MM.1S (cell line): ENCODE measurements at regions not wholly inside any gene's neighbourhood (a gene's known extent, or its start where the extent isn't known, plus 50 kb on each side); places are given as distances from the start of the nearest gene placed in this dataset.

Experiments used
- DNase-seq: peaks from one replicate; pipeline ENCODE4 v3.0.0-alpha.2; 2015
- H2AFZ ChIP-seq: fragments of 300-600 bp; sonication (generic); 2 replicates; pipeline ENCODE4 v1.6.0; 2016; ENCODE audit warnings: antibody characterized with exemption, low read length
- H3F3A ChIP-seq: fragments of 300-600 bp; sonication (generic); 2 replicates; pipeline ENCODE4 v1.6.1; 2016; ENCODE audit warnings: mild to moderate bottlenecking, antibody characterized with exemption, low read length, moderate library complexity, mixed read lengths; ENCODE audit not compliant: insufficient read depth
- H3K27ac ChIP-seq: fragments of 300-600 bp; sonication (generic); 2 replicates; pipeline ENCODE4 v1.5.1; 2016; ENCODE audit warnings: mild to moderate bottlenecking, low read length
- H3K27me3 ChIP-seq: fragments of 300-600 bp; sonication (generic); replicated peaks from 2 replicates; pipeline ENCODE4 v1.6.0; 2016; ENCODE audit warnings: low read length; ENCODE audit not compliant: insufficient read depth
- H3K36me3 ChIP-seq: fragments of 300-600 bp; sonication (generic); replicated peaks from 2 replicates; pipeline ENCODE4 v1.6.1; 2016; ENCODE audit warnings: mild to moderate bottlenecking, low read length, mixed read lengths; ENCODE audit not compliant: insufficient read depth
- H3K4me1 ChIP-seq: fragments of 300-600 bp; sonication (generic); 2 replicates; pipeline ENCODE4 v1.6.1; 2016; ENCODE audit warnings: low read length, mixed read lengths
- H3K4me2 ChIP-seq: fragments of 300-600 bp; sonication (generic); 2 replicates; pipeline ENCODE4 v1.6.0; 2016; ENCODE audit warnings: low read depth, low read length
- H3K4me3 ChIP-seq: fragments of 300-600 bp; sonication (generic); 2 replicates; pipeline ENCODE4 v1.5.1; 2016; ENCODE audit warnings: low read length, mixed read lengths
- H3K79me2 ChIP-seq: fragments of 300-600 bp; sonication (generic); 2 replicates; pipeline ENCODE4 v1.6.1; 2016; ENCODE audit warnings: mixed run types, low read length, mixed read lengths
- H3K9ac ChIP-seq: fragments of 300-600 bp; sonication (generic); 2 replicates; pipeline ENCODE4 v1.6.1; 2016; ENCODE audit warnings: low read length, mixed read lengths
- H3K9me2 ChIP-seq: fragments of 300-600 bp; sonication (generic); replicated peaks from 2 replicates; pipeline ENCODE4 v1.6.1; 2016; ENCODE audit warnings: mild to moderate bottlenecking, low read length, mixed read lengths; ENCODE audit not compliant: insufficient read depth
- H3K9me3 ChIP-seq: fragments of 300-600 bp; sonication (generic); replicated peaks from 2 replicates; pipeline ENCODE4 v1.6.1; 2016; ENCODE audit warnings: mild to moderate bottlenecking, low read length, mixed read lengths; ENCODE audit not compliant: insufficient read depth
- H4K20me1 ChIP-seq: fragments of 300-600 bp; sonication (generic); 2 replicates; pipeline ENCODE4 v1.6.1; 2016; ENCODE audit warnings: mild to moderate bottlenecking, low read length, moderate library complexity, mixed read lengths; ENCODE audit not compliant: insufficient read depth
- EZH2 ChIP-seq: fragments of 300-600 bp; sonication (generic); optimal IDR thresholded peaks from 2 replicates; pipeline ENCODE3; 2017; ENCODE audit warnings: low read depth, mild to moderate bottlenecking, antibody characterized with exemption, low read length, mixed read lengths
- EZH2phosphoT487 ChIP-seq: fragments of 300-600 bp; sonication (generic); IDR thresholded peaks from 2 replicates; pipeline ENCODE4 v1.6.1; 2018; ENCODE audit warnings: antibody characterized with exemption, low read length
- TF ChIP-seq, protein P1 (sequence below): fragments of 300-600 bp; sonication (generic); IDR thresholded peaks from 2 replicates; pipeline ENCODE4 v1.5.1; 2016; ENCODE audit warnings: antibody characterized with exemption, low read length, mixed read lengths

DNA sequence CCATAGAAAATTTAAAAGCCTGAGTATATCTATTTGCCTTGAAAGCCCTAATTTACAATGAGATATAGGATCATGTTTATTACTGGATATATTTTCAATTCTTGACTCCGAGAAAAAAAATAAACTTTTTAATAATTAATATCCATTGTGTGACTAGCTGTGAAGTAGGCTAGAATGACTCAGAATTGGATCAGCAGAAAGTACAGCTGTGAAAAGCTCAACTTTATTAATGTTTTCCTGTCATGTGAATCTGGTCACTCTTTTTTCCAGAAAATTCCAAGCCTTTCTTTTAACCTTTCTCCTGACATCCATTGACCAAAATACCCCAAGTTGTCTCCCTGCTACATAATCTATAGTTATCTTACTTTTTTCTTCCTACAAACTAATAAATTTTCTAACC is 171.8 kb upstream of the PACRGL start:
- Histone ChIP-seq H3K4me3 (no peak overlapping the region), H3K9me3 (no peaks in the 10 kb centered on the region), H3K36me3 (no peaks in the 10 kb centered on the region), H3K4me2 (no peak overlapping the region), H2AFZ (no peak overlapping the region), H4K20me1 (no peaks in the 10 kb centered on the region), H3K27me3 (no peaks in the 10 kb centered on the region), H3K27ac (no peak overlapping the region), H3K9ac (no peak overlapping the region), H3K79me2 (no peaks in the 10 kb centered on the region), H3F3A (no peaks in the 10 kb centered on the region), H3K4me1 (no peaks in the 10 kb centered on the region), H3K9me2 (no peaks in the 10 kb centered on the region)
- DNase-seq, result no peak
- TF ChIP-seq, protein P1, sequence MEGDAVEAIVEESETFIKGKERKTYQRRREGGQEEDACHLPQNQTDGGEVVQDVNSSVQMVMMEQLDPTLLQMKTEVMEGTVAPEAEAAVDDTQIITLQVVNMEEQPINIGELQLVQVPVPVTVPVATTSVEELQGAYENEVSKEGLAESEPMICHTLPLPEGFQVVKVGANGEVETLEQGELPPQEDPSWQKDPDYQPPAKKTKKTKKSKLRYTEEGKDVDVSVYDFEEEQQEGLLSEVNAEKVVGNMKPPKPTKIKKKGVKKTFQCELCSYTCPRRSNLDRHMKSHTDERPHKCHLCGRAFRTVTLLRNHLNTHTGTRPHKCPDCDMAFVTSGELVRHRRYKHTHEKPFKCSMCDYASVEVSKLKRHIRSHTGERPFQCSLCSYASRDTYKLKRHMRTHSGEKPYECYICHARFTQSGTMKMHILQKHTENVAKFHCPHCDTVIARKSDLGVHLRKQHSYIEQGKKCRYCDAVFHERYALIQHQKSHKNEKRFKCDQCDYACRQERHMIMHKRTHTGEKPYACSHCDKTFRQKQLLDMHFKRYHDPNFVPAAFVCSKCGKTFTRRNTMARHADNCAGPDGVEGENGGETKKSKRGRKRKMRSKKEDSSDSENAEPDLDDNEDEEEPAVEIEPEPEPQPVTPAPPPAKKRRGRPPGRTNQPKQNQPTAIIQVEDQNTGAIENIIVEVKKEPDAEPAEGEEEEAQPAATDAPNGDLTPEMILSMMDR, result no peak
- TF ChIP-seq EZH2phosphoT487, result no peak
- no peak for TF ChIP-seq EZH2

DNA sequence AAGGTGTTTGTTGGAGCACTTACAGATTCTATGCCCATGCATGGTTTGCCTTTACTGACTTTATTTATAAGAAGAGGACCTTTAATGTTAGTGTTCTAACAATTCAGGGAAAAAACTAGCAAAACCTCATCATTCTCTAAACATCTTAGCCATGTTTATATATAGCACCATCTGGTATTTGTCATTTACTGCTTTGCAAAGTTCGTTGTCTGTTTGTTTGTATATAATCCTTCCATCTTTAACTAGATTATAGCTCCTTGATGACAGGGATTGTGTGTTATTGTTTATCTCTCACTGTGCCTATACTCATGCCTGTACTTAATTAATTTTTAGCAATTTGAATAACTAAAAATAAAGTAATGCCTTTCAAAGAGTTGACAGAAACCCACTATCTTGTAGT is 170.6 kb upstream of the PACRGL start:
- TF ChIP-seq EZH2phosphoT487 (no peak), EZH2 (no peak)
- TF ChIP-seq, protein P1, result no peak

DNA sequence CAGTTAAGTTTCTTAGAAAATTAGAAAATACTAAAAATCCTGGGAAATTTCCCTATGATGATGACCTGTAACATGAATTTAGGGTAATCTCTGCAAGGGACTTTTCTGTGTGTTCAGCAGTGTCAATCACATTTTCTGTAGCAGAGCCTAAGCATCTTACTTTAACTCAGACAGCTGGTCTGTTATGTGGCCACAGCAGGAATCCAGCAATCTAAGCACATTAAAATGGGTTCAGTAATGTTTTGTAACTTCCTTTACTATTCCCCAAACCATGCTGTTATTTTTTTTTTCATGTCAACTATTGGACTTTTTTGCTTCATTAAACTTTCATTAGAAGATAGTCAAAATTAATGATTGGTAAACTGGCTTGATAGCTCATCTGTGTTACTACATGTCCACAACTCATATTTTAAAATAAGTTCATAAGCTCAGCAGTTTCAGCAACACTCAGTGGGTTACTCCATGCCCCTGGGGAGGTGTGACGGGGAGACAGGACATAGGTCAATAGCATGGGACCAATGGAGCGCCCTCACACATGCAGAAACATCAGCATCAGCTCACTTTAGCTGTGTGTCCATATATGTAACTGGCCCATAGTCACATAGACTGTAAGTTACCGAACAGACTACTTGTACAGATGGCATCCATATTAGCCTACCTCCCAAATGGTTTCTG is 168.0 kb upstream of the PACRGL start:
- Histone ChIP-seq H3K79me2 (no peaks in the 10 kb centered on the region), H3K9me2 (no peaks in the 10 kb centered on the region), H3K4me2 (no peak overlapping the region), H3F3A (no peaks in the 10 kb centered on the region), H2AFZ (no peak overlapping the region), H3K27me3 (no peaks in the 10 kb centered on the region), H3K4me1 (no peaks in the 10 kb centered on the region), H3K4me3 (no peak overlapping the region), H3K9me3 (no peaks in the 10 kb centered on the region), H3K27ac (no peak overlapping the region), H4K20me1 (no peaks in the 10 kb centered on the region), H3K9ac (no peak overlapping the region), H3K36me3 (no peaks in the 10 kb centered on the region)
- DNase-seq, result no peak
- TF ChIP-seq EZH2 (no peak), EZH2phosphoT487 (no peak)
- TF ChIP-seq, protein P1, result no peak

More for the DNA sequence above, 170.6 kb upstream of the PACRGL start:
- no peaks in the 10 kb centered on the region for H3K79me2 ChIP-seq
- H3K9ac ChIP-seq, result no peak overlapping the region
- no peaks in the 10 kb centered on the region for H3K27me3 ChIP-seq
- no peaks in the 10 kb centered on the region for H3K9me3 ChIP-seq
- no peak overlapping the region for H3K4me2 ChIP-seq
- no peaks in the 10 kb centered on the region for H3F3A ChIP-seq
- DNase-seq, result no peak
- H3K27ac ChIP-seq, result no peak overlapping the region
- no peak overlapping the region for H2AFZ ChIP-seq
- H3K9me2 ChIP-seq, result no peaks in the 10 kb centered on the region
- H3K36me3 ChIP-seq, result no peaks in the 10 kb centered on the region
- no peaks in the 10 kb centered on the region for H4K20me1 ChIP-seq
- H3K4me1 ChIP-seq, result no peaks in the 10 kb centered on the region
- no peak overlapping the region for H3K4me3 ChIP-seq
